ENCODE measurements at regions not wholly inside any gene's neighbourhood (a gene's known extent, or its start where the extent isn't known, plus 50 kb on each side); places are given as distances from the start of the nearest gene placed in this dataset.

- Histone ChIP-seq H3K4me2 (ENCODE audit: insufficient read depth, low read length) (no peak overlapping the region), H3K4me1 (ENCODE audit: control insufficient read depth, extremely low read depth, insufficient read depth, low read length) (no peaks in the 10 kb centered on the region), H2AFZ (ENCODE audit: low read depth, low read length) (no peak overlapping the region), H3K36me3 (ENCODE audit: control insufficient read depth in 2 of 2, extremely low read depth in 1 of 2, insufficient read depth in 2 of 2, low read length in 2 of 2) (no peaks in the 10 kb centered on the region), H3K27ac (ENCODE audit: insufficient read depth, low read depth, low read length) (no peak overlapping the region), H3K4me3 (replicated peaks in 1 of 3; ENCODE audit: insufficient read depth in 1 of 3, low read depth in 1 of 3, low read length in 3 of 3) (no peak overlapping the region), H3K9ac (replicated peaks; ENCODE audit: extremely low read depth, insufficient read depth, low read length) (no peak overlapping the region), H3K9me1 (replicated peaks; ENCODE audit: control insufficient read depth, extremely low read depth, insufficient read depth, low read length) (no peaks in the 10 kb centered on the region), H3K9me3 (replicated peaks; ENCODE audit: control insufficient read depth, insufficient read depth, low read length) (no peaks in the 10 kb centered on the region), H4K20me1 (replicated peaks; ENCODE audit: control insufficient read depth, extremely low read depth, insufficient read depth, low read length) (no peaks in the 10 kb centered on the region), H3K79me2 (ENCODE audit: control insufficient read depth, insufficient read depth, low read length) (no peaks in the 10 kb centered on the region), H3K27me3 (ENCODE audit: control insufficient read depth in 2 of 2, insufficient read depth in 2 of 2, low read length in 2 of 2) (no peaks in the 10 kb centered on the region)
- FAIRE-seq = no peak
- ChIA-PET POLR2A (no interaction called here), CTCF (interaction anchor here (0.6 kb wide), 1 partner anchor 50 kb away, joined by 4 read pairs; no protein-coding TSS in a partner anchor)
- BruUV-seq (replicated peaks) = no TSS peak
- intact Hi-C loops (cut with micrococcal nuclease) (no loop called here), dilution Hi-C loops (cut with MboI; ENCODE audit: extremely low pct_ligation_motif_present, low sequenced_read_pairs) (no loop called here)
- TF ChIP-seq EZH2 (IDR thresholded peaks at IDR 0.05; ENCODE audit: borderline replicate concordance, low read depth, low read length, severe bottlenecking) = no peak
- TF ChIP-seq MAX (IDR thresholded peaks at IDR 0.05; ENCODE audit: insufficient read depth, insufficient read length) = no peak
- no peak for TF ChIP-seq JUN (IDR thresholded peaks at IDR 0.05; ENCODE audit: borderline replicate concordance, insufficient read depth, insufficient read length, low read depth)
- TF ChIP-seq GATA2 (IDR thresholded peaks at IDR 0.05; ENCODE audit: insufficient read depth, insufficient read length, low read depth, low read length) = no peak
- TF ChIP-seq MYC (IDR thresholded peaks at IDR 0.05; ENCODE audit: low read depth, low read length) = no peak
- TF ChIP-seq FOS (IDR thresholded peaks at IDR 0.05; ENCODE audit: borderline replicate concordance, insufficient read depth, low read length) = no peak
- TF ChIP-seq POLR2AphosphoS5 (IDR thresholded peaks at IDR 0.05; ENCODE audit: insufficient read depth, low read depth, low read length) = no peak
- no peak for TF ChIP-seq CTCF (IDR thresholded peaks at IDR 0.05; ENCODE audit: extremely low read depth in 1 of 2, insufficient read depth in 1 of 2, low read depth in 1 of 2, low read length in 2 of 2)
- TF ChIP-seq POLR2A (IDR thresholded peaks at IDR 0.05; ENCODE audit: low read depth, low read length) = no peak
- DNase-seq (ENCODE audit: low read depth, low spot score) = no peak
These were observed 80.6 kb downstream of the TEX51 start for GRCh38 chr2:126979039-126980003.
